ENCODE measurements at regions not wholly inside any gene's neighbourhood (a gene's known extent, or its start where the extent isn't known, plus 50 kb on each side); places are given as distances from the start of the nearest gene placed in this dataset.

DNA sequence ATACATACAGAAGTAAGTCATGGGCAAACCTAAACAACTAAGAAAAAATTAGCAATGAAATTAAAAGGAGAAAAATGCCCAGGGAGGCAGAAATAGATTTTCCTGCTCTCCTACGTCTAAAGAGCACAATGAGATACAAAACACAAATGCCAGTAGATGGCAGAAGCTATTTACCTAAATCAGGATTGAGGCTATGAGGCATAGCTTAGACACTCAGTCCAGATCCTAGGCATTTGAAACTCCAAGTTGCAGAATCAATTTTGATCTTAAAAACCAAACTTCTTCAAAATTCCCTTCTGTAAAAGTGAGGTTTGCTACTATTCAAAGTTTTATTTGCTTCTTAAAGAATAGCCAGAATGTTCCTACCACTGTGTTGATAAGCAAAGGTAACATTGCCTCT is 368.6 kb downstream of the DAD1 start:
- TF ChIP-seq, protein P1, sequence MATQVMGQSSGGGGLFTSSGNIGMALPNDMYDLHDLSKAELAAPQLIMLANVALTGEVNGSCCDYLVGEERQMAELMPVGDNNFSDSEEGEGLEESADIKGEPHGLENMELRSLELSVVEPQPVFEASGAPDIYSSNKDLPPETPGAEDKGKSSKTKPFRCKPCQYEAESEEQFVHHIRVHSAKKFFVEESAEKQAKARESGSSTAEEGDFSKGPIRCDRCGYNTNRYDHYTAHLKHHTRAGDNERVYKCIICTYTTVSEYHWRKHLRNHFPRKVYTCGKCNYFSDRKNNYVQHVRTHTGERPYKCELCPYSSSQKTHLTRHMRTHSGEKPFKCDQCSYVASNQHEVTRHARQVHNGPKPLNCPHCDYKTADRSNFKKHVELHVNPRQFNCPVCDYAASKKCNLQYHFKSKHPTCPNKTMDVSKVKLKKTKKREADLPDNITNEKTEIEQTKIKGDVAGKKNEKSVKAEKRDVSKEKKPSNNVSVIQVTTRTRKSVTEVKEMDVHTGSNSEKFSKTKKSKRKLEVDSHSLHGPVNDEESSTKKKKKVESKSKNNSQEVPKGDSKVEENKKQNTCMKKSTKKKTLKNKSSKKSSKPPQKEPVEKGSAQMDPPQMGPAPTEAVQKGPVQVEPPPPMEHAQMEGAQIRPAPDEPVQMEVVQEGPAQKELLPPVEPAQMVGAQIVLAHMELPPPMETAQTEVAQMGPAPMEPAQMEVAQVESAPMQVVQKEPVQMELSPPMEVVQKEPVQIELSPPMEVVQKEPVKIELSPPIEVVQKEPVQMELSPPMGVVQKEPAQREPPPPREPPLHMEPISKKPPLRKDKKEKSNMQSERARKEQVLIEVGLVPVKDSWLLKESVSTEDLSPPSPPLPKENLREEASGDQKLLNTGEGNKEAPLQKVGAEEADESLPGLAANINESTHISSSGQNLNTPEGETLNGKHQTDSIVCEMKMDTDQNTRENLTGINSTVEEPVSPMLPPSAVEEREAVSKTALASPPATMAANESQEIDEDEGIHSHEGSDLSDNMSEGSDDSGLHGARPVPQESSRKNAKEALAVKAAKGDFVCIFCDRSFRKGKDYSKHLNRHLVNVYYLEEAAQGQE (IDR thresholded peaks at IDR 0.05; ENCODE audit: insufficient replicate concordance, low read depth), result no peak
- no peak for TF ChIP-seq POLR2AphosphoS5 (IDR thresholded peaks at IDR 0.05; ENCODE audit: low read depth)
- Histone ChIP-seq H3K4me3 (replicated peaks; ENCODE audit: insufficient read depth, low read length) (no peak overlapping the region), H3K27me3 (ENCODE audit: insufficient read depth, poor library complexity, severe bottlenecking) (no peaks in the 10 kb centered on the region), H3K27ac (replicated peaks) (no peak overlapping the region)
- DNase-seq (ENCODE audit: low read depth in 1 of 2, low spot score in 1 of 2), result no peak

GRCh38 chr14:22218728-22219127 is 370.3 kb downstream of the DAD1 start:
- no peak for TF ChIP-seq SPI1 (IDR thresholded peaks at IDR 0.05; ENCODE audit: borderline replicate concordance, low read depth)
- no peak for TF ChIP-seq CTCF (IDR thresholded peaks at IDR 0.05; ENCODE audit: insufficient read depth, low read length)
- no peak for TF ChIP-seq POLR2AphosphoS5 (IDR thresholded peaks at IDR 0.05; ENCODE audit: low read depth)
- TF ChIP-seq, protein P1 (IDR thresholded peaks at IDR 0.05; ENCODE audit: insufficient replicate concordance, low read depth), result no peak
- TF ChIP-seq GABPA (IDR thresholded peaks at IDR 0.05; ENCODE audit: low read depth), result no peak
- no peak for DNase-seq (ENCODE audit: low read depth in 1 of 2, low spot score in 1 of 2)
- Histone ChIP-seq H3K4me3 (replicated peaks; ENCODE audit: insufficient read depth, low read length) (no peak overlapping the region), H3K27me3 (ENCODE audit: insufficient read depth, poor library complexity, severe bottlenecking) (no peaks in the 10 kb centered on the region), H3K27ac (replicated peaks) (no peak overlapping the region)

DNA sequence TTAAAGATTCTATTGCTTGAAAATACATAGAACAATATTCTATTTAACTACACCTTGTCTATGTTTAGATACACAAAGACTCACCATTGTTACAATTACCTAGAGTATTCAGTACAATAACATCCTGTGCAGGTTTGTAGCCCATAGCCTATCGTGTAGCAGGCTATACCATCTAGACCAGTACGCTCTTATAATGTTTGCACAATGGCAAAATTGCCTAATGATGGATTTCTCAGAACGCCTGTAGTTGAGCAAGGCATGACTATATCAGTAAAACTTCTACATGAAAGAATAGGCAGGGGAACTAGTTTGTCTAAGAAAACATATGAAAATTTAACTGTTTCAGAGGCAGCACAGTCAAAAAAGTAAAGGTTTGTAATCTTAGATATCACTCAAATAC is 375.9 kb downstream of the DAD1 start:
- TF ChIP-seq POLR2AphosphoS5 (IDR thresholded peaks at IDR 0.05; ENCODE audit: low read depth) (no peak), GABPA (IDR thresholded peaks at IDR 0.05; ENCODE audit: low read depth) (no peak), SPI1 (IDR thresholded peaks at IDR 0.05; ENCODE audit: borderline replicate concordance, low read depth) (no peak)
- DNase-seq (ENCODE audit: low read depth in 1 of 2, low spot score in 1 of 2), result peak; percentile 51 to 82
- Histone ChIP-seq H3K4me3 (replicated peaks; ENCODE audit: insufficient read depth, low read length) (no peak overlapping the region), H3K27me3 (ENCODE audit: insufficient read depth, poor library complexity, severe bottlenecking) (no peaks in the 10 kb centered on the region), H3K27ac (replicated peaks) (no peak overlapping the region)

GRCh38 chr14:22210906-22211305 is 378.1 kb downstream of the DAD1 start:
- DNase-seq (ENCODE audit: low read depth in 1 of 2, low spot score in 1 of 2), result no peak
- TF ChIP-seq SPI1 (IDR thresholded peaks at IDR 0.05; ENCODE audit: borderline replicate concordance, low read depth) (no peak; the same call in 1 of the 2 replicates), CTCF (IDR thresholded peaks at IDR 0.05; ENCODE audit: insufficient read depth, low read length) (no peak), GABPA (IDR thresholded peaks at IDR 0.05; ENCODE audit: low read depth) (no peak), POLR2AphosphoS5 (IDR thresholded peaks at IDR 0.05; ENCODE audit: low read depth) (no peak)
- TF ChIP-seq, protein P1 (IDR thresholded peaks at IDR 0.05; ENCODE audit: insufficient replicate concordance, low read depth), result no peak
- no peak overlapping the region for H3K4me3 ChIP-seq (replicated peaks; ENCODE audit: insufficient read depth, low read length)

More at GRCh38 chr14:22210906-22211305, 378.1 kb downstream of the DAD1 start:
- H3K27ac ChIP-seq (replicated peaks), result no peak overlapping the region
- no peaks in the 10 kb centered on the region for H3K27me3 ChIP-seq (ENCODE audit: insufficient read depth, poor library complexity, severe bottlenecking)
